SK-N-SH (cell line): ENCODE measurements at regions not wholly inside any gene's neighbourhood (a gene's known extent, or its start where the extent isn't known, plus 50 kb on each side); places are given as distances from the start of the nearest gene placed in this dataset.

Experiments
- ELF1 ChIP-seq: IDR thresholded peaks from 2 replicates; pipeline ENCODE4 v1.4.0; 2012
- EP300 ChIP-seq, 2 experiments: IDR thresholded peaks; 2 replicates each; pipeline versions ENCODE4 v1.4.0 to v1.6.1; 2012; ENCODE audit warnings: borderline replicate concordance in 1 of 2, low read depth in 1 of 2, low read length in 1 of 2
- EZH2phosphoT487 ChIP-seq: fragments of 200-600 bp; sonication (generic); IDR thresholded peaks from 2 replicates; pipeline ENCODE4 v1.6.1; 2017; ENCODE audit warnings: low read depth, mixed run types, mild to moderate bottlenecking, antibody characterized with exemption, moderate library complexity, borderline replicate concordance
- GATA2 ChIP-seq: sonication (generic); formaldehyde crosslinking; IDR thresholded peaks from 2 replicates; pipeline ENCODE4 v1.5.0; 2020; ENCODE audit warnings: mild to moderate bottlenecking, missing genetic modification reagents
- MAX ChIP-seq: IDR thresholded peaks from 2 replicates; pipeline ENCODE4 v1.4.0; 2012; ENCODE audit warnings: low read depth
- MXI1 ChIP-seq: IDR thresholded peaks from 2 replicates; pipeline ENCODE4 v1.6.1; 2012; ENCODE audit warnings: mild to moderate bottlenecking, low read depth, low read length, improper control_type of control experiment
- NRF1 ChIP-seq: IDR thresholded peaks from 2 replicates; pipeline ENCODE4 v1.6.1; 2012; ENCODE audit warnings: low read depth, mild to moderate bottlenecking, low read length
- POLR2AphosphoS5 ChIP-seq: IDR thresholded peaks from 2 replicates; pipeline ENCODE4 v1.6.1; 2012; ENCODE audit warnings: low read depth, low read length
- TAF1 ChIP-seq: IDR thresholded peaks from 2 replicates; pipeline ENCODE4 v1.6.1; 2012; ENCODE audit warnings: low read depth, mild to moderate bottlenecking, low read length, moderate library complexity, borderline replicate concordance
- TCF12 ChIP-seq: IDR thresholded peaks from 2 replicates; pipeline ENCODE4 v1.4.0; 2012
- TF ChIP-seq, protein P1 (sequence below): fragments of 200-600 bp; sonication (generic); IDR thresholded peaks from 2 replicates; pipeline ENCODE4 v1.6.1; 2017; ENCODE audit warnings: antibody characterized with exemption, mild to moderate bottlenecking, moderate library complexity
- TF ChIP-seq, protein P2 (sequence below): IDR thresholded peaks from 2 replicates; pipeline ENCODE4 v1.6.1; 2012; ENCODE audit warnings: mild to moderate bottlenecking, low read depth, low read length, moderate library complexity

GRCh38 chr13:80928241-80928640, 587.3 kb upstream of the SPRY2 start:
- TF ChIP-seq, protein P1, sequence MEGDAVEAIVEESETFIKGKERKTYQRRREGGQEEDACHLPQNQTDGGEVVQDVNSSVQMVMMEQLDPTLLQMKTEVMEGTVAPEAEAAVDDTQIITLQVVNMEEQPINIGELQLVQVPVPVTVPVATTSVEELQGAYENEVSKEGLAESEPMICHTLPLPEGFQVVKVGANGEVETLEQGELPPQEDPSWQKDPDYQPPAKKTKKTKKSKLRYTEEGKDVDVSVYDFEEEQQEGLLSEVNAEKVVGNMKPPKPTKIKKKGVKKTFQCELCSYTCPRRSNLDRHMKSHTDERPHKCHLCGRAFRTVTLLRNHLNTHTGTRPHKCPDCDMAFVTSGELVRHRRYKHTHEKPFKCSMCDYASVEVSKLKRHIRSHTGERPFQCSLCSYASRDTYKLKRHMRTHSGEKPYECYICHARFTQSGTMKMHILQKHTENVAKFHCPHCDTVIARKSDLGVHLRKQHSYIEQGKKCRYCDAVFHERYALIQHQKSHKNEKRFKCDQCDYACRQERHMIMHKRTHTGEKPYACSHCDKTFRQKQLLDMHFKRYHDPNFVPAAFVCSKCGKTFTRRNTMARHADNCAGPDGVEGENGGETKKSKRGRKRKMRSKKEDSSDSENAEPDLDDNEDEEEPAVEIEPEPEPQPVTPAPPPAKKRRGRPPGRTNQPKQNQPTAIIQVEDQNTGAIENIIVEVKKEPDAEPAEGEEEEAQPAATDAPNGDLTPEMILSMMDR, result no peak
- TF ChIP-seq GATA2 (no peak), NRF1 (no peak), POLR2AphosphoS5 (no peak), MAX (no peak), TCF12 (no peak), EP300 (IDR thresholded peaks at IDR 0.05; ENCODE audit: borderline replicate concordance in 1 of 2, low read depth in 1 of 2, low read length in 1 of 2) (no peak), MXI1 (no peak), TAF1 (no peak), EZH2phosphoT487 (no peak), ELF1 (no peak)
- TF ChIP-seq, protein P2, sequence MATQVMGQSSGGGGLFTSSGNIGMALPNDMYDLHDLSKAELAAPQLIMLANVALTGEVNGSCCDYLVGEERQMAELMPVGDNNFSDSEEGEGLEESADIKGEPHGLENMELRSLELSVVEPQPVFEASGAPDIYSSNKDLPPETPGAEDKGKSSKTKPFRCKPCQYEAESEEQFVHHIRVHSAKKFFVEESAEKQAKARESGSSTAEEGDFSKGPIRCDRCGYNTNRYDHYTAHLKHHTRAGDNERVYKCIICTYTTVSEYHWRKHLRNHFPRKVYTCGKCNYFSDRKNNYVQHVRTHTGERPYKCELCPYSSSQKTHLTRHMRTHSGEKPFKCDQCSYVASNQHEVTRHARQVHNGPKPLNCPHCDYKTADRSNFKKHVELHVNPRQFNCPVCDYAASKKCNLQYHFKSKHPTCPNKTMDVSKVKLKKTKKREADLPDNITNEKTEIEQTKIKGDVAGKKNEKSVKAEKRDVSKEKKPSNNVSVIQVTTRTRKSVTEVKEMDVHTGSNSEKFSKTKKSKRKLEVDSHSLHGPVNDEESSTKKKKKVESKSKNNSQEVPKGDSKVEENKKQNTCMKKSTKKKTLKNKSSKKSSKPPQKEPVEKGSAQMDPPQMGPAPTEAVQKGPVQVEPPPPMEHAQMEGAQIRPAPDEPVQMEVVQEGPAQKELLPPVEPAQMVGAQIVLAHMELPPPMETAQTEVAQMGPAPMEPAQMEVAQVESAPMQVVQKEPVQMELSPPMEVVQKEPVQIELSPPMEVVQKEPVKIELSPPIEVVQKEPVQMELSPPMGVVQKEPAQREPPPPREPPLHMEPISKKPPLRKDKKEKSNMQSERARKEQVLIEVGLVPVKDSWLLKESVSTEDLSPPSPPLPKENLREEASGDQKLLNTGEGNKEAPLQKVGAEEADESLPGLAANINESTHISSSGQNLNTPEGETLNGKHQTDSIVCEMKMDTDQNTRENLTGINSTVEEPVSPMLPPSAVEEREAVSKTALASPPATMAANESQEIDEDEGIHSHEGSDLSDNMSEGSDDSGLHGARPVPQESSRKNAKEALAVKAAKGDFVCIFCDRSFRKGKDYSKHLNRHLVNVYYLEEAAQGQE, result no peak
